Ishikawa (cell line): ENCODE measurements at regions not wholly inside any gene's neighbourhood (a gene's known extent, or its start where the extent isn't known, plus 50 kb on each side); places are given as distances from the start of the nearest gene placed in this dataset.

Source experiments
- CEBPB ChIP-seq: IDR thresholded peaks from 2 replicates; pipeline ENCODE4 v1.6.1; 2012
- EGR1 ChIP-seq: IDR thresholded peaks from 2 replicates; pipeline ENCODE4 v1.6.1; 2012
- EP300 ChIP-seq: IDR thresholded peaks from 2 replicates; pipeline ENCODE4 v1.6.1; 2012; ENCODE audit warnings: borderline replicate concordance
- FOXM1 ChIP-seq: IDR thresholded peaks from 2 replicates; pipeline ENCODE4 v1.6.1; 2012; ENCODE audit warnings: low read depth, borderline replicate concordance
- NFIC ChIP-seq: IDR thresholded peaks from 2 replicates; pipeline ENCODE4 v1.6.1; 2012
- RAD21 ChIP-seq: IDR thresholded peaks from 2 replicates; pipeline ENCODE4 v1.6.1; 2012; ENCODE audit warnings: low read depth
- TAF1 ChIP-seq: IDR thresholded peaks from 2 replicates; pipeline ENCODE4 v1.6.1; 2012; ENCODE audit warnings: low read depth, mild to moderate bottlenecking
- ZBTB7A ChIP-seq: IDR thresholded peaks from 2 replicates; pipeline ENCODE4 v1.6.1; 2012; ENCODE audit warnings: low read depth
- TF ChIP-seq, protein P1 (sequence below): IDR thresholded peaks from 2 replicates; pipeline ENCODE4 v1.6.1; 2012; ENCODE audit warnings: low read depth, mild to moderate bottlenecking
- TF ChIP-seq, protein P2 (sequence below): IDR thresholded peaks from 2 replicates; pipeline ENCODE4 v1.6.1; 2012
- TF ChIP-seq, protein P3 (sequence below): IDR thresholded peaks from 2 replicates; pipeline ENCODE4 v1.6.1; 2012

DNA sequence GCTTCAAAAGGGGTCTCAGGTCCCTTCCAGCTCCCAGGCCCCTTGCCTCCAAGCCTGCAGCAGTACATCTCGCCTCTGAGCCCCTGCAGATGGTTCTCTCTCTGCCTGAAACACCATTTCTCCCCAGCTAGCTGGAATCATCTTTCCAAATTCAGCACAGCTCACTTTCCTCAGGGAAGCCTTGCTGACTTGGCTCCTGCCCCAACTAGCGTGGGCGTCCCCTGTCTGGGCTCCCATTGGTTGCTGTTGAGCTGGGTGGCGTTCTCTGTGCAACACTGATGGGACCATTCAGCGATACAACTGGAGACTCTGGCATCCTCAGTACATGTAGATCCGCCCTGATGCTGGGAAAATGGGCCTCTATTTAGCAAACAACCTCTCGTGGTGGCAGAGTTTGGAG, 141.3 kb upstream of the IGSF21 start:
- no peak for TF ChIP-seq EP300
- TF ChIP-seq ZBTB7A = no peak
- TF ChIP-seq EGR1 = no peak
- no peak for TF ChIP-seq TAF1
- TF ChIP-seq, protein P1, sequence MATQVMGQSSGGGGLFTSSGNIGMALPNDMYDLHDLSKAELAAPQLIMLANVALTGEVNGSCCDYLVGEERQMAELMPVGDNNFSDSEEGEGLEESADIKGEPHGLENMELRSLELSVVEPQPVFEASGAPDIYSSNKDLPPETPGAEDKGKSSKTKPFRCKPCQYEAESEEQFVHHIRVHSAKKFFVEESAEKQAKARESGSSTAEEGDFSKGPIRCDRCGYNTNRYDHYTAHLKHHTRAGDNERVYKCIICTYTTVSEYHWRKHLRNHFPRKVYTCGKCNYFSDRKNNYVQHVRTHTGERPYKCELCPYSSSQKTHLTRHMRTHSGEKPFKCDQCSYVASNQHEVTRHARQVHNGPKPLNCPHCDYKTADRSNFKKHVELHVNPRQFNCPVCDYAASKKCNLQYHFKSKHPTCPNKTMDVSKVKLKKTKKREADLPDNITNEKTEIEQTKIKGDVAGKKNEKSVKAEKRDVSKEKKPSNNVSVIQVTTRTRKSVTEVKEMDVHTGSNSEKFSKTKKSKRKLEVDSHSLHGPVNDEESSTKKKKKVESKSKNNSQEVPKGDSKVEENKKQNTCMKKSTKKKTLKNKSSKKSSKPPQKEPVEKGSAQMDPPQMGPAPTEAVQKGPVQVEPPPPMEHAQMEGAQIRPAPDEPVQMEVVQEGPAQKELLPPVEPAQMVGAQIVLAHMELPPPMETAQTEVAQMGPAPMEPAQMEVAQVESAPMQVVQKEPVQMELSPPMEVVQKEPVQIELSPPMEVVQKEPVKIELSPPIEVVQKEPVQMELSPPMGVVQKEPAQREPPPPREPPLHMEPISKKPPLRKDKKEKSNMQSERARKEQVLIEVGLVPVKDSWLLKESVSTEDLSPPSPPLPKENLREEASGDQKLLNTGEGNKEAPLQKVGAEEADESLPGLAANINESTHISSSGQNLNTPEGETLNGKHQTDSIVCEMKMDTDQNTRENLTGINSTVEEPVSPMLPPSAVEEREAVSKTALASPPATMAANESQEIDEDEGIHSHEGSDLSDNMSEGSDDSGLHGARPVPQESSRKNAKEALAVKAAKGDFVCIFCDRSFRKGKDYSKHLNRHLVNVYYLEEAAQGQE = no peak
- no peak for TF ChIP-seq CEBPB
- no peak for TF ChIP-seq FOXM1
- no peak for TF ChIP-seq NFIC
- TF ChIP-seq, protein P2, sequence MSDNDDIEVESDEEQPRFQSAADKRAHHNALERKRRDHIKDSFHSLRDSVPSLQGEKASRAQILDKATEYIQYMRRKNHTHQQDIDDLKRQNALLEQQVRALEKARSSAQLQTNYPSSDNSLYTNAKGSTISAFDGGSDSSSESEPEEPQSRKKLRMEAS = no peak
- no peak for TF ChIP-seq RAD21
- TF ChIP-seq, protein P3, sequence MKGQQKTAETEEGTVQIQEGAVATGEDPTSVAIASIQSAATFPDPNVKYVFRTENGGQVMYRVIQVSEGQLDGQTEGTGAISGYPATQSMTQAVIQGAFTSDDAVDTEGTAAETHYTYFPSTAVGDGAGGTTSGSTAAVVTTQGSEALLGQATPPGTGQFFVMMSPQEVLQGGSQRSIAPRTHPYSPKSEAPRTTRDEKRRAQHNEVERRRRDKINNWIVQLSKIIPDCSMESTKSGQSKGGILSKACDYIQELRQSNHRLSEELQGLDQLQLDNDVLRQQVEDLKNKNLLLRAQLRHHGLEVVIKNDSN = no peak
